Activated CD4-positive, alpha-beta T cell treated with anti-CD3 and anti-CD28 coated beads, Interleukin-10, Interleukin-2, amounts not matched to agents 100 ng/mL and 50 ng/mL, durations not matched to agents 16 hours and 8 hours (primary cell): ENCODE measurements at regions not wholly inside any gene's neighbourhood (a gene's known extent, or its start where the extent isn't known, plus 50 kb on each side); places are given as distances from the start of the nearest gene placed in this dataset.

Experiments used
- DNase-seq: peaks from one replicate; pipeline ENCODE4 v3.0.0-alpha.2; 2020

DNA sequence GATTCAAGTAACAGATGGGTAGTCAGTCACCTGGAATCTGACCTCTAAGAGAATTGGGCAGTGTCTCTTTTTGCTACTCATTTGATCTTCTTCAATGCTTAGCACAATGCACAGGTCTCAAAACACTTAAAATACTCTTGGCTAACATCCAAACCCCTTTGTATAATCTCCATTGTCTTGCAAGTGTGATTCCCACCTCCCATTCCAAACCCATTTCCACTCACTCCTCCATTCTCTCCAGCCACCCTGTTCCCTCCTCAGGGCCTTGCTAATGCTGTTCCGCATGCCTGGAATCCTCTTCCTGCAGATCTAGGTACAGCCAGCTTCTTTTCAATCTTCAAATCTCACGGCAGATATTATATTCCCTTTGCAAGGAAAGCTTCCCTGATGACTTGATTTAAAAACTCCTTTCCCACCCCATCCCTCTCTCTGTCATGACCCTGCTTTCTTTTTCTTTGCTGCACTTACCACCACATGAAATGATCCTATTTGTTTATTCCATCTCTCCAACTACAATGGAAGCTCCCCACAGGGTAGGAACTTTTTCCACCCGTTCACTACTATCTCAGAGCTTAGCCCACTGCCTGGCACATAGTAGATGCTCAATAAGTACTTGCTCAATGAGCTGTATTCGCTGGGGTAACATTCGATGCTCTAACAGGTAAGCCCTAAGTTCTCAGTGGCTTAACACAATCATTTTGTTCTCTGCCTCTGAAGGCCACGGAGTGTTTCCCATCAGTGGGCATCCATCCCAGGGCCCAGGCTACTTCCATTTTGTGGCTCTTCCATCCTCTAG lies 121.7 kb downstream of the MN1 start:
- no peak for DNase-seq

DNA sequence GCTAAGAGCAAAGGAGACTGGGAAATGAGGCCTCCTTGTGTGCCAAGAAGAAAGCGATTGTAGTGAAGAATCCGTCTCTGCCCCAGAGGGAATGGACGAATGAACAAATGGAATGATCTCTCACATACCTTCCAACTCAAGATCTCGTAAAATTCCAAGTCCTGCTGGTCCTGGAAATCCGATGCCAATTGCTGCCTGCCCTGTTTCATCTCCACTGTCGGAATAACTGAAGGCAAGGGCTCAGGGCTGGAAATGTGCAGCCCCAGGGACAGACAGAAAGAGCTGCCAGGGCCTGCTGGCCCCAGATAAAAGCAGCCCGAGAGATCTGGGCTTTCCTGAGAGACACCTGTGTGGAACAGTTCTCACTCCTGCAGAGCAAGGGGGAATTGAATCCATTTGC lies 120.9 kb downstream of the MN1 start:
- DNase-seq = no peak

DNA sequence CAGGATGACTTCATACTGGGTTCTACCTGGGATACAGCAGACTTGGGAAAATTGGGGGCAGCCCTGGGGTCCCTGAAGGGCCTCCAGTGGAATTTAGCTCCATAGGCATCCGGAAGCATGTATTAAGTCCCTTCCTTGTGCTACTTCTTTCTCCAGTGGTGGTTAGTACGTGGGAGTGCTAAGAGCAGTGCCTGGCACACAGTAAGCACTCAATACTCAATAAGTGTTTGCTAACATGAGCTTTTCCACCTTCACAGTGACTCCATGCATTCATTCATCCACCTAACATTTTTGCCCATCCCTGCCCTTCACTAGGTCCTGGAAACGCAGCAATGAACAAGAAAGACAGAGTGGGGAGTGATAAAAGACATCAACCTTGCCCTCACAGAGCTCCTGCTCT lies 120.5 kb downstream of the MN1 start:
- DNase-seq = no peak

DNA sequence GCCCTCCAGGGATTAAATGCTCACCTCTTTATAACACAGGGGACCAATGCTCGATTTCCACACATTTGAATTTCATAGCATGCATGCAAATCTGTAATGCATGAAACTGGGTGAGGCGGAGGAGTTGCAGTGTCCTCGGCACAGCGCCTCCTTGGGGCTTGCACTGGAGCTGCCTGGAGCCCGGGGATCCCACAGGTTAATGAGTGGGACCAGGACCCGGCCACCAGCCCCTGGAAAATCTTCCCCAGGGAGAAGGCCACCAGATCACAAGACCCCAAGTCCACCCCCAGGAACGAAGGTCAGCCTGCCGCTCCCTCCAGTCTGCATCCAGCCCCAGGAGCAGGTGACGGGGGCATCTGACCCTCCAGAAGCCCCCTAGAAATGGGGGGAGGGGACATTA lies 119.1 kb downstream of the MN1 start:
- no peak for DNase-seq

DNA sequence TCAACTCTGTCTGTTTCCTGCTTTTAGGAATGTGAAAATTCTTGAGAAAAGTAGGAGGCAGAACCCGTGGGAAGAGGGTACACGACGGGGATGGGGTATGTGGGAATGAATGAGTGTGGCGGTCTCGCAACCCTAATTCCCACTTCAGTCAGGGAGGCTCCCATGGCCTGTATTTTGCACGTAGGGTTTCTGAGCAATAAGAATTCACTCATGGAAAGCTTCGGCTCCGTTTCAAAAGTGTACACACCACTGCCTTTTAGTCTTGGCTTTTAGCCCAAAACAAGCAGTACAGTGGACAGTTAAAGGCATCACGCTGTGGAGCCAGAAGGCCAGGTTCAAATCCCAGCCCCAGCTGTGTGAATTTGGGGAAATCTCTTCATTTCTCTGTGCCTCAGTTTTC lies 116.7 kb downstream of the MN1 start:
- DNase-seq = no peak

DNA sequence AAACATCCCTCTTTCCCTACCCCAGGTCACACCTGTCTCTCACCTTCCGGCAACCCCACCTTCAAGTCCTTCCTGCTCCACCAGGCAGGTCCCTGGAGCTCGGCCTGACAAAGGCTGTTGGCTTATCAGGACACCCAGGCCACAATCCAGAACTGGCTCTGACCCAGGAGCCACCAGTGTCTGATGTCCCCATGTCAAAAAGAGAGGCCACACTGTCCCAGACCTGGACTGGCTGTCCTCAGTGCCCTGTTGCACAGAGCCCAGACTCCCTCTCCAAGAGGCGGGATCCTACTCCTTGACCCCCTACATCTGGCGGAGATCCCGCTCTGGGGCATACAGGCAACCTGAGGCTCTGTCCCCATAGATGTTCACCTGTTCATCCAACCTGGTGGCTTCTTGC lies 116.0 kb downstream of the MN1 start:
- DNase-seq = no peak

DNA sequence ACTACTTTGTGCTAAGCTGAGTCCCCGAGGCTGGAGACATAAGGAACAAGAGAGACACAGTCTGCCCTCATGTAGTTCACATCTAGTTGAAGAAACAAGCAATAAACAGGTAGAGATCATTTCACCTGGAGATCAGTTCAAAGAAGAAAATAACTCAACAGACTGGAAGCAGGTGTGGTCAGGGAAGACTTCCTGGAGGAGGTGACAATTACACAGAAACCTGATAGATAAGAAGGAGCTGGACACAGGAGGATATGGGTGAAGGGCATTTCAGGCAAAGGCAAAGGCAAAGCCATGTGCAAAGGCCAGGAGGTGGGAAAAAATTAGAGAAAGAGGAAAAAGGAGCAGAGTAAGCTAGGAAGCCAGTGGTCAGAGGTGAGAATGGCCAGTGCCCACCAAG lies 115.6 kb downstream of the MN1 start:
- DNase-seq = no peak

DNA sequence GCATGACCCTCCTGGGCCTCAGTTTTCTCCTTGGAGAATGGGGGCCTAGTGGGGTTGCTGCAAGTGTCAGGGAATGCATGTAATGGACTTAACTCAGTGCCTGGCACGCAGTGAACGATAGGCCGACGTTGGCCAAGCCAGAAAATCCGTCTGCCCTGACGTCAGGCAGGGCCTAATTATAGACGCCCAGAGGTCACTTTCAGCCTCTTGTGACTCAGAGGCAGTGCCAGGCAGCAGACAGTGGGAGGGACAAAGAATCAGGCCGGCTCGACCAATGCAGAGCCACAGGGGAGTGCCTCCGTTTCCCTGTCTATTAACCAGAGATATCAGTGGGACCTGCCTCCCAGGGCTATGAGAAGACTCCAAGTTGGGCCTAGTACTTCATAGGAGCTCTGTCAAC lies 115.0 kb downstream of the MN1 start:
- DNase-seq = no peak

DNA sequence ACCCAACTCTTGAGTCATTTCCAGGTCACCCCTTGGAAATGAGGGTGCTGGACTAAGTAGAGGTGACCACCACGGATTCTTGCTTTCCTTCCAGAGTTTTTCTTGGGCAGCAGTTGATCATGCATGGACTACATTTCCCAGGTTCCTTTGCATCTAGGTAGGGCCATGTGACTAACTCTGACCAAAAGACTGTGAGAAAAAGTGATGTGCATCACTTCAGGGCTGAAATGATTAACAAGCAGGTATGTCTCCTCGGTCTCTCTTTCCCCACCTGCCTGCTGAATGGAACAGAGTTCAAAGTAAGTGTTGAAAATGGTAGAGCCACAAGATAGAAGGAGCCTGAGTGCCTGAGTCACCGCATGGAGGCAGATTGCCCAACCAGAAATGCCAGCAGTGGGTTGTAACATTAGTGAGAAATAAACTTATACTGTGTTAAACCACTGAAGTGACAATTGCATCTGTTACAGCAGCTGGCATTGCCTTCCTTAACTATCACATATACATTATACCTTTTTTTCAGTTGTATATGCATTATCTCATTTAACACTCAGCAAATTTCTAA lies 113.5 kb downstream of the MN1 start:
- no peak for DNase-seq

DNA sequence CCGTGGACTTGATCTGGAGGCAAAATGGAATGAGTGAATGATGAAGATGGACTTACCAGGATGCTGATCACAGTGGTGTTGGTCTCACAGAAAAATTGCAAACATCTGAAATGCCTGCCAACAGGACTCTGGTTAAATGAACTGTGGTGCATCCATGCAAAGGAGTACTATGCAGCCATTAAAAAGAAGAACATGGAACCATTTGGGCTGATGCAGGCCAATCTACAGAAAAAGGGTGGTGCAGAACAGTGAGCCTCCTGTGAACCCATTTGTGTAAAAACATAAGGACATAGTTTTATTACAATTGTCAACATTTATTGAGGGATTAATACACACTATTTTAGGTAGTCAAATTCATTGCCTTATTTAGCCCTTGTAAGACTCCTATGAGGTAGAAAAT lies 111.9 kb downstream of the MN1 start:
- no peak for DNase-seq

DNA sequence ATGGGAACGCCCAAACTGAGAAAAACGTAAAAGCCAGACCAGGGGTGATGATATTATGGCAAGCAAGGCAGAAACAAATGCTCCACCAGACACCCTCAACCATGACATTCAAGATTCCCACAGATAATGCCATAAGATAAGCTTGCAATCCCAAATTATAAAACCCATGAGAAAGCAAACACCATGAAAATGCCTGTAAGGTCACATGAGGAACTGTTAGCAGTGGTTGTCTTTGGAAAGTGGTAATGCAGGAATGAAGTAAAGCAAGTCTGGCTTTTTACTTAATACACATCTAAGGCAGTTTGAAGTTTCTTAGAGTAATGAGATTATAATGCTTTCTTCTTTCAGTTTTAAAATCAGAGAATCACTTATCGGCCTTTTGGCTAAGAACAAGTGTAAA lies 111.0 kb downstream of the MN1 start:
- no peak for DNase-seq

DNA sequence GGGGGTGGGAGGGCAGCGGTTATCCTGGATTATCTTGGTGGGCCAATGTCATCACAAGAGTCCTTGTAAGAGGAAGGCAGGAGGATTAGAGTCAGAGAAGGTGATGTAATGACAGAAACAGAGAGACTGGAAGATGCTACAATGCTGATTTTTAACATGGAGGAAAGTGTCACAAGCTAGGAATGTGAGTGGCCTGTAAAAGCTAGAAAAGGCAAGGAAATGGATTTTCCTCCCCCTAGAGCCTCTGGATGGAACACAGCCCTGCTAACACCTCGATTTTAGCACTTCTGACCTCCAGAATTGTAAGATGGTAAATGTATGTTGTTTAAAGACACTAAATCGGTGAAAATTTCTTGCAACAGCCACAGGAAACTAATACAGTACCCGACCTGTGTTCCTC lies 109.3 kb downstream of the MN1 start:
- DNase-seq = no peak

DNA sequence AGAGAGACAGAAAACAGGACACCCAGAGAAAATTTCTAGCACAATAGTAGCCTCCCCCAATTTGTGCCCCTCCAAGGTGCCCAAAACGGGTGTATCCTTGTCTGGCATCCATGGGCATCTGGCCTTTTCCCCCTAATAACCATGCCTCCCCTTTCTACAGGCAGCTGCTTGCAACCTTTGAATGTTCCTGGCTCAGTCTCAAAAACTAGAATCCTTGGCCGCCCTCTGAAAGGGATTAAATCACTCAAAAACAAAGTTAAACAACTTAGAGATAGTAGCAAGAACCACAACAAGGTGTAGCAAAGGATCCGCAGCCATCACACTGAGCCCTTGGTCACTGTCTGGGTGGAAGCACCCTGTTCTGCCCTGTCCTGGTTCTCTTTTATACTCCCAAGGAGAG lies 105.6 kb downstream of the MN1 start:
- DNase-seq = no peak

DNA sequence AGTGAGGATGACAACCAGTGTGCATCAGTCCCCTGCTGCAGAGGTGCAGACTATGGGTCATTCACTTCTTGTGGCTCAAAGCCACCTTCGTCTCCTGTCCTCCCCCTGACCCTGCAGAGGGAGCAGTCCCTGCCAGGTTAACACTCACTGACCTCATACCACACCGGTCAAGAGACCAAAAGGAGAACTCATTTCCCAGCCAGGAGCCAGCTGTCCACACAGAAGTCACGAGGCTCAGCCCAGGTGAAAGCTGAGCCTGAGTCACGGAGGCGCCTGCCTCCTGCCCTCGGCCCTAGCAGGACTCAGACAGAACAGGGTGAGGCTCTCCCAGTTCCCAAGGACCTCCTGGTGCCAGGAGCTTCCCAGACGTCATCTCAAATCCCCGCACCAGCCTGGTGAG lies 103.7 kb downstream of the MN1 start:
- no peak for DNase-seq
